KMS-11 (cell line): ENCODE measurements at regions not wholly inside any gene's neighbourhood (a gene's known extent, or its start where the extent isn't known, plus 50 kb on each side); places are given as distances from the start of the nearest gene placed in this dataset.

ENCODE experiments used
- H2AFZ ChIP-seq: fragments of 200-600 bp; sonication (generic); 2 replicates; pipeline ENCODE4 v1.6.1; 2016; ENCODE audit warnings: antibody characterized with exemption, mixed run types, low read depth
- H3K27ac ChIP-seq: fragments of 200-600 bp; sonication (generic); 2 replicates; pipeline ENCODE4 v1.6.1; 2016; ENCODE audit warnings: mild to moderate bottlenecking, mixed run types
- H3K27me3 ChIP-seq: fragments of 200-600 bp; sonication (generic); 2 replicates; pipeline ENCODE4 v1.6.1; 2017; ENCODE audit warnings: mild to moderate bottlenecking, low read depth, mixed run types, moderate library complexity; ENCODE audit not compliant: insufficient read depth
- H3K36me3 ChIP-seq: fragments of 200-600 bp; sonication (generic); 2 replicates; pipeline ENCODE4 v1.6.1; 2017; ENCODE audit warnings: mild to moderate bottlenecking, mixed run types; ENCODE audit not compliant: insufficient read depth
- H3K4me1 ChIP-seq: fragments of 200-600 bp; sonication (generic); 2 replicates; pipeline ENCODE4 v1.6.1; 2016; ENCODE audit warnings: mild to moderate bottlenecking, low read depth, mixed run types; ENCODE audit not compliant: poor library complexity, severe bottlenecking
- H3K4me2 ChIP-seq: fragments of 200-600 bp; sonication (generic); 2 replicates; pipeline ENCODE4 v1.7.0; 2016; ENCODE audit warnings: mild to moderate bottlenecking, mixed run types
- H3K4me3 ChIP-seq: fragments of 200-600 bp; sonication (generic); IDR thresholded peaks from 2 replicates; pipeline ENCODE4 v1.6.1; 2017; ENCODE audit warnings: low read depth, low read length, mixed read lengths; ENCODE audit not compliant: insufficient read depth
- H3K79me2 ChIP-seq: fragments of 200-600 bp; sonication (generic); 2 replicates; pipeline ENCODE4 v1.6.1; 2016; ENCODE audit warnings: low read depth, mixed run types; ENCODE audit not compliant: insufficient read depth
- H3K9ac ChIP-seq: fragments of 200-600 bp; sonication (generic); 2 replicates; pipeline ENCODE4 v1.6.1; 2016; ENCODE audit warnings: mild to moderate bottlenecking, mixed run types
- H4K20me1 ChIP-seq: fragments of 200-600 bp; sonication (generic); 2 replicates; pipeline ENCODE4 v1.6.1; 2016; ENCODE audit warnings: mild to moderate bottlenecking, mixed run types; ENCODE audit not compliant: insufficient read depth
- TF ChIP-seq, protein P1 (sequence below): fragments of 200-600 bp; sonication (generic); conservative IDR thresholded peaks from 2 replicates; pipeline ENCODE4 v1.6.1; 2017; ENCODE audit warnings: low read depth, mild to moderate bottlenecking, antibody characterized with exemption, low read length, moderate library complexity, mixed read lengths

DNA sequence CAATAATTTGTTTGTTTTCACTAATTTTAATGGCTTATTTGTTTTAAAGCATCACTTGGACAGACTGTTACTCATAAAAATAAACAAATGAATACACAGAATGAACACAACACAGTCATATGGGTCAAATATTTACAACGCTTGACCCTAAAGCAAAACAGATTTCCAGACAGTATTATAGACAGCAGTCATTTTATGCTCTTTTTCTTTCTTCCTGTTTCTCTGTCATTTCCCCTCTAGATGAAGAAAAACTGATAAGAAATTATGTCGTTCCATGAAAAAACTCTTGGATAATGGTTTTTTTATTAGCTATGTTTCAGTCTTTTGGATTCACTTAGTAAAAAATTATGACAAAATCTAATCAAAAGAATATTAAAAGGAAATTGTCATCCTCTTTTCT, 297.3 kb upstream of the NEGR1 start:
- Histone ChIP-seq H3K79me2 (no peaks in the 10 kb centered on the region), H3K4me2 (no peak overlapping the region), H3K4me1 (no peaks in the 10 kb centered on the region), H3K4me3 (no peak overlapping the region), H3K27me3 (no peaks in the 10 kb centered on the region), H2AFZ (no peak overlapping the region), H3K27ac (no peak overlapping the region), H3K9ac (no peak overlapping the region), H3K36me3 (no peaks in the 10 kb centered on the region), H4K20me1 (no peaks in the 10 kb centered on the region)
- TF ChIP-seq, protein P1, sequence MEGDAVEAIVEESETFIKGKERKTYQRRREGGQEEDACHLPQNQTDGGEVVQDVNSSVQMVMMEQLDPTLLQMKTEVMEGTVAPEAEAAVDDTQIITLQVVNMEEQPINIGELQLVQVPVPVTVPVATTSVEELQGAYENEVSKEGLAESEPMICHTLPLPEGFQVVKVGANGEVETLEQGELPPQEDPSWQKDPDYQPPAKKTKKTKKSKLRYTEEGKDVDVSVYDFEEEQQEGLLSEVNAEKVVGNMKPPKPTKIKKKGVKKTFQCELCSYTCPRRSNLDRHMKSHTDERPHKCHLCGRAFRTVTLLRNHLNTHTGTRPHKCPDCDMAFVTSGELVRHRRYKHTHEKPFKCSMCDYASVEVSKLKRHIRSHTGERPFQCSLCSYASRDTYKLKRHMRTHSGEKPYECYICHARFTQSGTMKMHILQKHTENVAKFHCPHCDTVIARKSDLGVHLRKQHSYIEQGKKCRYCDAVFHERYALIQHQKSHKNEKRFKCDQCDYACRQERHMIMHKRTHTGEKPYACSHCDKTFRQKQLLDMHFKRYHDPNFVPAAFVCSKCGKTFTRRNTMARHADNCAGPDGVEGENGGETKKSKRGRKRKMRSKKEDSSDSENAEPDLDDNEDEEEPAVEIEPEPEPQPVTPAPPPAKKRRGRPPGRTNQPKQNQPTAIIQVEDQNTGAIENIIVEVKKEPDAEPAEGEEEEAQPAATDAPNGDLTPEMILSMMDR: no peak

GRCh38 chr1:72570815-72571214, 288.5 kb upstream of the NEGR1 start:
- H3K27ac ChIP-seq: no peak overlapping the region
- no peak overlapping the region for H3K4me3 ChIP-seq
- TF ChIP-seq, protein P1: no peak
- H2AFZ ChIP-seq: no peak overlapping the region
- no peaks in the 10 kb centered on the region for H3K27me3 ChIP-seq
- H3K4me2 ChIP-seq: no peak overlapping the region
- H3K9ac ChIP-seq: no peak overlapping the region
- H4K20me1 ChIP-seq: no peaks in the 10 kb centered on the region
- H3K4me1 ChIP-seq: peaks cover 46% of the 10 kb centered on the region
- no peaks in the 10 kb centered on the region for H3K36me3 ChIP-seq
- no peaks in the 10 kb centered on the region for H3K79me2 ChIP-seq

GRCh38 chr1:72568113-72568512, 285.8 kb upstream of the NEGR1 start:
- peak overlapping the region; percentile 39; the same call in 1 of the 2 replicates for H3K27ac ChIP-seq
- peaks cover 49% of the 10 kb centered on the region for H3K4me1 ChIP-seq
- no peaks in the 10 kb centered on the region for H4K20me1 ChIP-seq
- H2AFZ ChIP-seq: no peak overlapping the region
- H3K36me3 ChIP-seq: no peaks in the 10 kb centered on the region
- no peaks in the 10 kb centered on the region for H3K27me3 ChIP-seq
- no peak overlapping the region for H3K9ac ChIP-seq
- H3K4me3 ChIP-seq: no peak overlapping the region
- no peaks in the 10 kb centered on the region for H3K79me2 ChIP-seq
- TF ChIP-seq, protein P1: no peak
- peak overlapping the region; percentile 48; the same call in 1 of the 2 replicates for H3K4me2 ChIP-seq

- TF ChIP-seq, protein P1: no peak
- no peaks in the 10 kb centered on the region for H4K20me1 ChIP-seq
- no peak overlapping the region for H2AFZ ChIP-seq
- peak overlapping the region; percentile 39; the same call in 1 of the 2 replicates for H3K27ac ChIP-seq
- peaks cover 53% of the 10 kb centered on the region for H3K4me1 ChIP-seq
- H3K9ac ChIP-seq: no peak overlapping the region
- H3K4me3 ChIP-seq: no peak overlapping the region
- H3K79me2 ChIP-seq: no peaks in the 10 kb centered on the region
- H3K36me3 ChIP-seq: no peaks in the 10 kb centered on the region
- H3K4me2 ChIP-seq: peak overlapping the region; percentile 10
- no peaks in the 10 kb centered on the region for H3K27me3 ChIP-seq
Observed at GRCh38 chr1:72567521-72567920, 285.2 kb upstream of the NEGR1 start.

GRCh38 chr1:72564749-72565148, 282.4 kb upstream of the NEGR1 start:
- Histone ChIP-seq H3K9ac (no peak overlapping the region), H3K27ac (no peak overlapping the region), H3K4me2 (no peak overlapping the region), H2AFZ (no peak overlapping the region), H3K4me3 (no peak overlapping the region), H3K4me1 (peaks cover 45% of the 10 kb centered on the region), H3K27me3 (no peaks in the 10 kb centered on the region), H3K79me2 (no peaks in the 10 kb centered on the region), H4K20me1 (no peaks in the 10 kb centered on the region), H3K36me3 (no peaks in the 10 kb centered on the region)
- TF ChIP-seq, protein P1: no peak
